ENCODE measurements at regions not wholly inside any gene's neighbourhood (a gene's known extent, or its start where the extent isn't known, plus 50 kb on each side); places are given as distances from the start of the nearest gene placed in this dataset.
"Not testable (repeated sequence)": the region's sequence is repeated elsewhere in the genome, so short reads cannot be mapped to it uniquely, and the experiment has no call there.

DNA sequence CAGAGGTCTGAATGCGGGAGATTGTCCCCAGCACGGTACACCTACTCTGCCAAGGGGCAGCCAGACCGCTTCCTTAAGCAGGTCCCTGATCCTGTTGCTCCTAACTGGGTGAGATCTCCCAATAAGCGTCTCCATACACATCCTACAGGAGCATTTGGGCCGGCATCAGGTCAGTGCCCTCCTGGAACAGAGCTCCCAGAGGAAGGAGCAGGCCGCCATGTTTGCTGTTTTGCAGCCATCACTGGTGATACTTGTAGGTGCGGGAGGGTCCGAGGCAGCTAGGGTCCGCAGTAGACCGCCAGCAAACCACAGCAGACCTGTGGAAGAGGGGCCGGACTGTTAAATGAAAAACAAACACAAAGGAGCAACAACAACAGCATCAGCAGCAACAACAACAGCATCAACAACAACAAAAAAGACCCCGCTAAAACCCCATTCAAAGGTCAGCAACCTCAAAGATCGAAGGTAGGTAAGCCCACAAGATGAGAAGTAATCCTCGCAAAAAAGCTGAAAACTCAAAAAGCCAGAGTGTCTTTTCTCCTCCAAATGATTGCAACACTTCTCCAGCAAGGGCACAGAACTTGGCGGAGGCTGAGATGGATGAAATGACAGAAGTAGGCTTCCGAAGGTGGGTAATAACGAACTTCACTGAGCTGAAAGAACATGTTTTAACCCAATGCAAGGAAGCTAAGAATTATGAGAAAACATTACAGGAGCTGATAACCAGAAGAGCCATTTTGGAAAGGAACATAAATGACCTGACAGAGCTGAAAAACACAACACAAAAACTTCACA lies 79.0 kb upstream of the CDH7 start:
- no peaks in the 10 kb centered on the region for H3K36me3 ChIP-seq (ENCODE audit: control insufficient read depth in 2 of 2, insufficient read depth in 2 of 2, low read length in 1 of 2)

DNA sequence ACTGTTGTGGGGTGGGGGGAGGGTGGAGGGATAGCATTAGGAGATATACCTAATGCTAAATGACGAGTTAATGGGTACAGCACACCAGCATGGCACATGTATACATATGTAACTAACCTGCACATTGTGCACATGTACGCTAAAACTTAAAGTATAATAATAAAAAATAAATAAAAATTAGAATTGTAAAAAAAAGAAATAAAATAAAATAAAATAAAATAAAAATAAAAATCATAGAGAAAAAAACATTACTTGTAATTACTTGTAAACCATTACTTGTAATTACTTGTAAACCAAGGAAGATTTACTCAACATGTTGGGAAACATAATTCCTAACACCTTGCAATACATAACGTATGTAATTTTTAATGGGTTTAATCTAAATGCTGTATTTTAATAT lies 80.7 kb upstream of the CDH7 start:
- not testable (repeated sequence) for H3K9me3 ChIP-seq (ENCODE audit: control insufficient read depth in 2 of 2, insufficient read depth in 1 of 2, low read length in 1 of 2); H3K4me1 ChIP-seq (ENCODE audit: control insufficient read depth in 2 of 2, insufficient read depth in 2 of 2, low read length in 2 of 2); H3K27me3 ChIP-seq (ENCODE audit: control insufficient read depth in 2 of 2, insufficient read depth in 1 of 2, low read length in 1 of 2); H3K4me3 ChIP-seq (ENCODE audit: low read length in 2 of 2); DNase-seq (ENCODE audit: low read depth in 6 of 9, low spot score in 9 of 9); H3K27ac ChIP-seq (ENCODE audit: low read depth in 1 of 2, low read length in 1 of 2); H3K36me3 ChIP-seq (ENCODE audit: control insufficient read depth in 2 of 2, insufficient read depth in 2 of 2, low read length in 1 of 2)
- 89% methylated on average over 3 of the region's 3 CpGs for WGBS

More for the DNA sequence above, 79.0 kb upstream of the CDH7 start:
- Histone ChIP-seq H3K4me3 (ENCODE audit: low read length in 2 of 2) (no peak overlapping the region), H3K27me3 (ENCODE audit: control insufficient read depth in 2 of 2, insufficient read depth in 1 of 2, low read length in 1 of 2) (no peaks in the 10 kb centered on the region), H3K4me1 (ENCODE audit: control insufficient read depth in 2 of 2, insufficient read depth in 2 of 2, low read length in 2 of 2) (no peaks in the 10 kb centered on the region), H3K27ac (ENCODE audit: low read depth in 1 of 2, low read length in 1 of 2) (no peak overlapping the region), H3K9me3 (ENCODE audit: control insufficient read depth in 2 of 2, insufficient read depth in 1 of 2, low read length in 1 of 2) (peaks cover 0 to 5% of the 10 kb centered on the region in 2 donors)
- WGBS = 92% methylated on average over 17 of the region's 17 CpGs
- no peak for DNase-seq (ENCODE audit: low read depth in 6 of 9, low spot score in 9 of 9)

DNA sequence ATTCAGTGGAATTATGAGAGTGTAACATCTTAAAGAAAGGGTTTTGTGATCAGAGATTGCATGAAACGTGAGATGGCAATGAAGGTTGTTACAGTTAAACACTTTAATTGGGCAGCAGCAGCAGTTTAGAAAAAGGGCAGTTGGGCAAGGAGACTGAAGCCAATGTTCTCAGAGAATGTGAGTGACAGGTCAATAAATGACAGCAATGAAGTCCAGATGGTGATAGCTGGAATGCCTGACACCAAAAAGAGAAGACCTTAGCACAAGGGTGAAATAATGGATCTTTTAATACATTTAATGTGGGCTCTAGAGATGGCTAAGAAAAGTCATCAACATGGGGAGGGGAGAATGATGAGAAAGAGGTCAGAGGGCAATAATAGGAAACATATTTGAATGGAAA lies 89.4 kb upstream of the CDH7 start:
- Histone ChIP-seq H3K27me3 (ENCODE audit: control insufficient read depth in 2 of 2, insufficient read depth in 1 of 2, low read length in 1 of 2) (no peaks in the 10 kb centered on the region), H3K4me1 (ENCODE audit: control insufficient read depth in 2 of 2, insufficient read depth in 2 of 2, low read length in 2 of 2) (no peaks in the 10 kb centered on the region), H3K4me3 (ENCODE audit: low read length in 2 of 2) (no peak overlapping the region), H3K27ac (ENCODE audit: low read depth in 1 of 2, low read length in 1 of 2) (no peak overlapping the region), H3K9me3 (ENCODE audit: control insufficient read depth in 2 of 2, insufficient read depth in 1 of 2, low read length in 1 of 2) (no peaks in the 10 kb centered on the region), H3K36me3 (ENCODE audit: control insufficient read depth in 2 of 2, insufficient read depth in 2 of 2, low read length in 1 of 2) (no peaks in the 10 kb centered on the region)
- WGBS = 70% methylated on average over 1 of the region's 1 CpG
- no peak for DNase-seq (ENCODE audit: low read depth in 6 of 9, low spot score in 9 of 9)

DNA sequence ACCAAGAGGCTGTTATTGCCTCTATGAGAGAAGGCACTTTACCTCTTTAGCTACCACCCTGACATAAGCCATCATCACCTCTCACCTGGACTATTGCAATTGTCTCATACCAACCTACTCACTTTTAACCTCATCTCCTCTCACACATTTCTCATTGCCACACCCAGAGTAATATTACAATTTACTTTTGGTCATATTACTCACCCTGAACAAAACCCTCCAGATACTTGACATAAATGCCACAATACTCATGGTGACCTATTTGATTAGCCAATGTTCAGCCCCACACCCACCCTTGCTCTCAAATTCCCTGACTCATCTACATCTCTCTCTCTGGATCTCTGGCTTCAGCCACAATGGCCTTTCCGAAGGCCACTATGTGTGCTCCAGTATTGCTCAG lies 90.9 kb upstream of the CDH7 start:
- Histone ChIP-seq H3K4me1 (ENCODE audit: control insufficient read depth in 2 of 2, insufficient read depth in 2 of 2, low read length in 2 of 2) (no peaks in the 10 kb centered on the region), H3K27ac (ENCODE audit: low read depth in 1 of 2, low read length in 1 of 2) (no peak overlapping the region), H3K36me3 (ENCODE audit: control insufficient read depth in 2 of 2, insufficient read depth in 2 of 2, low read length in 1 of 2) (no peaks in the 10 kb centered on the region), H3K4me3 (ENCODE audit: low read length in 2 of 2) (no peak overlapping the region), H3K9me3 (ENCODE audit: control insufficient read depth in 2 of 2, insufficient read depth in 1 of 2, low read length in 1 of 2) (no peaks in the 10 kb centered on the region), H3K27me3 (ENCODE audit: control insufficient read depth in 2 of 2, insufficient read depth in 1 of 2, low read length in 1 of 2) (no peaks in the 10 kb centered on the region)
- DNase-seq (ENCODE audit: low read depth in 6 of 9, low spot score in 9 of 9) = no peak
- 98% methylated on average over 1 of the region's 1 CpG for WGBS

DNA sequence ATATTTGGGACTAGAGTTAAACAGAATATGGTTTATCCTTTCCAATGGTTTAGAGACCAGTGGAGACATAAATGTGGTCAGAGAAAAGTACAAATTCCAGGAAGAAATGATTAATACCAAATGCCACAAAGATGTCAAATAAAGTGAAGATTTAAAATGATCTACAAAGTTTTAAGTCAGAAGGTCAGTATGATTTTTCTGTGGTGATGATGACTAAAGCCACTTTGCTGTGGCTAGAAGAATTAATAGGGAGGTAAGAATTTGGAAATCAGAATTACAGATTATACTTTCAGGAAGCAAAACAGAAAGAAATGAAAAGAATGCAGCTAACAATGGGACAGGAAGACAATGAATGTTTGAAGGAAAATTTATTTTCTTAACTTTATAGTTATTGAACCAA lies 91.5 kb upstream of the CDH7 start:
- H3K4me1 ChIP-seq (ENCODE audit: control insufficient read depth in 2 of 2, insufficient read depth in 2 of 2, low read length in 2 of 2) = no peaks in the 10 kb centered on the region
- no peak overlapping the region for H3K27ac ChIP-seq (ENCODE audit: low read depth in 1 of 2, low read length in 1 of 2)
- H3K27me3 ChIP-seq (ENCODE audit: control insufficient read depth in 2 of 2, insufficient read depth in 1 of 2, low read length in 1 of 2) = no peaks in the 10 kb centered on the region
- no peak for DNase-seq (ENCODE audit: low read depth in 6 of 9, low spot score in 9 of 9)
- H3K9me3 ChIP-seq (ENCODE audit: control insufficient read depth in 2 of 2, insufficient read depth in 1 of 2, low read length in 1 of 2) = no peaks in the 10 kb centered on the region
- no peaks in the 10 kb centered on the region for H3K36me3 ChIP-seq (ENCODE audit: control insufficient read depth in 2 of 2, insufficient read depth in 2 of 2, low read length in 1 of 2)
- no peak overlapping the region for H3K4me3 ChIP-seq (ENCODE audit: low read length in 2 of 2)

DNA sequence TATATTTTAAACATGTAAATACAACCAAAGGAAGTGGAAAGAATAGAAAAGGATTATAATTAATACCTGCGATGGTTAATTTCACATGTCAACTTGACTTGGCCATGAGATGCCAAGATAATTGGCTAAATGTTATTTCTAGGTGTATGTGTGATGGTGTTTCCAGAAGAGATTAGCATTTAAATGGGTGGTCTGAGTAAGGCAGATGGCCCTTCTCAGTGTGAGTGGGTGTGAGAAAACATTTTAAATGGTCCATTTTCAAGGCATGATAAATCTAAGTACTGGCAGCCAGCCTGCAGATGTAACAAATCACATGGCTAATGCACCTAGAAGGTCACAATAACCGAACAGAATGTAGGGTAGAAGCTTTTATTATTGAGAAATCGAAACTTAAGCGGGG lies 99.6 kb upstream of the CDH7 start:
- WGBS = 87% methylated on average over 4 of the region's 4 CpGs
- DNase-seq (ENCODE audit: low read depth in 6 of 9, low spot score in 9 of 9) = no peak
- H3K4me1 ChIP-seq (ENCODE audit: control insufficient read depth in 2 of 2, insufficient read depth in 2 of 2, low read length in 2 of 2) = no peaks in the 10 kb centered on the region
- H3K36me3 ChIP-seq (ENCODE audit: control insufficient read depth in 2 of 2, insufficient read depth in 2 of 2, low read length in 1 of 2) = no peaks in the 10 kb centered on the region
- H3K9me3 ChIP-seq (ENCODE audit: control insufficient read depth in 2 of 2, insufficient read depth in 1 of 2, low read length in 1 of 2) = peaks cover 0 to 4% of the 10 kb centered on the region in 2 donors
- no peak overlapping the region for H3K4me3 ChIP-seq (ENCODE audit: low read length in 2 of 2)
- no peaks in the 10 kb centered on the region for H3K27me3 ChIP-seq (ENCODE audit: control insufficient read depth in 2 of 2, insufficient read depth in 1 of 2, low read length in 1 of 2)
- H3K27ac ChIP-seq (ENCODE audit: low read depth in 1 of 2, low read length in 1 of 2) = no peak overlapping the region

DNA sequence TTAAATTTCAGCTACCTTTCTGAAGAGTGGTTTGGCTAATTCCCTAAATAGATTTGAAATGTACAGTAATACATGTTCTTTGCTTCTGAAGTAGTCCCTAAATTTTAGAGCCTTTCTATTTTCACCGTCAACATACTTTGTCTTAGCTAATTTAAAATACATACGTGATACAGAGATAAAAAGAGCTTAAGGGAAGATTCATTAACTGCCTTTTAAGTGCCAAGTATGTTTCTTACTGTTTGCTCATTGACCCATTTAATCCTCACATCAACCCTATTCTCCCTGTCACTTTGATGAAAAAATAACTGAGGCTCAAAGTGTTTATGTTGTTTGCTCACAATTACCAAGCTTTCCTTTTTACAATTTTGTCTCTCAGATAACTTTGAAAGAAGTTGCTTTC lies 118.6 kb upstream of the CDH7 start:
- Histone ChIP-seq H3K27ac (ENCODE audit: low read depth in 1 of 2, low read length in 1 of 2) (no peak overlapping the region), H3K27me3 (ENCODE audit: control insufficient read depth in 2 of 2, insufficient read depth in 1 of 2, low read length in 1 of 2) (no peaks in the 10 kb centered on the region), H3K36me3 (ENCODE audit: control insufficient read depth in 2 of 2, insufficient read depth in 2 of 2, low read length in 1 of 2) (no peaks in the 10 kb centered on the region), H3K9me3 (ENCODE audit: control insufficient read depth in 2 of 2, insufficient read depth in 1 of 2, low read length in 1 of 2) (no peaks in the 10 kb centered on the region), H3K4me1 (ENCODE audit: control insufficient read depth in 2 of 2, insufficient read depth in 2 of 2, low read length in 2 of 2) (no peaks in the 10 kb centered on the region), H3K4me3 (ENCODE audit: low read length in 2 of 2) (no peak overlapping the region)
- DNase-seq (ENCODE audit: low read depth in 6 of 9, low spot score in 9 of 9) = no peak
- WGBS = 91% methylated on average over 2 of the region's 2 CpGs

DNA sequence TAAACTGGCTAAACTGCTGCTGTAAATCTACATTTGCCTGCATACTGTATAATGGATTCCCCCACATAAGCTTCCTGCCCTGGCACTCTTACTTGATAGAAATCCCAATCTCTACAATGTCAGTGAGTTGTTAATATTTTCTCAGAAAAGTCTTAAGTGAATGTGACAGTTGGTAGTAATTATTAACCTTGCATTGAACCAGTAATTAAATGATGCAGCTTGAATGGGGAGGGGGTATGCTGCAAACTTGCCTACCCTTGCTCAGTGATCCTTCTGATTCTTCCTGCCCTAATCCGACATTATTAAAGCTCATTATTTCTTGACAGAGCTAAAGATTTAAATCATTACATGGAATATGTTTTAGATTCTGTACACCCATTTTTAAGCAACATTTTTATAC lies 119.0 kb upstream of the CDH7 start:
- Histone ChIP-seq H3K36me3 (ENCODE audit: control insufficient read depth in 2 of 2, insufficient read depth in 2 of 2, low read length in 1 of 2) (no peaks in the 10 kb centered on the region), H3K9me3 (ENCODE audit: control insufficient read depth in 2 of 2, insufficient read depth in 1 of 2, low read length in 1 of 2) (no peaks in the 10 kb centered on the region), H3K27ac (ENCODE audit: low read depth in 1 of 2, low read length in 1 of 2) (no peak overlapping the region), H3K4me3 (ENCODE audit: low read length in 2 of 2) (no peak overlapping the region), H3K27me3 (ENCODE audit: control insufficient read depth in 2 of 2, insufficient read depth in 1 of 2, low read length in 1 of 2) (no peaks in the 10 kb centered on the region), H3K4me1 (ENCODE audit: control insufficient read depth in 2 of 2, insufficient read depth in 2 of 2, low read length in 2 of 2) (no peaks in the 10 kb centered on the region)
- whole genome bisulfite sequencing = 95% methylated on average over 1 of the region's 1 CpG
- no peak for DNase-seq (ENCODE audit: low read depth in 6 of 9, low spot score in 9 of 9)

DNA sequence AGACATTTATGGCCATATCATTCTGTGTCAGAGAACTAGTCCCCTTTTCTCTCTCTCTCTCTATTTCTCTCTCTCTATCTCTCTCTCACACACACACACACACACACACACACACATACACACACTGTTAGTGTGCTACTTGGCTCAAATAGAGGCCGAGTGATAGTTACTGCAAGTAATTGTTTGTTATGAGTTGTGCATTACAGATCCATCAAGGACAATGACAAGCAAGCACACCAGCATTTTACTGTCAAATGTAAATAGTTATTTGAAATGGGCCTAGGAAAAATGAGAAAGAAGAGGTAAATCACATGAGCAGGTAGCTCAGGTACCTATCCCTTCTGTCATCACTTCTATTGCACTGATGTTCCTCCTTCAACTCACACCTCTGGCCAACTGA lies 122.4 kb upstream of the CDH7 start:
- no peak for DNase-seq (ENCODE audit: low read depth in 6 of 9, low spot score in 9 of 9)
- Histone ChIP-seq H3K27me3 (ENCODE audit: control insufficient read depth in 2 of 2, insufficient read depth in 1 of 2, low read length in 1 of 2) (no peaks in the 10 kb centered on the region), H3K36me3 (ENCODE audit: control insufficient read depth in 2 of 2, insufficient read depth in 2 of 2, low read length in 1 of 2) (no peaks in the 10 kb centered on the region), H3K27ac (ENCODE audit: low read depth in 1 of 2, low read length in 1 of 2) (no peak overlapping the region), H3K4me3 (ENCODE audit: low read length in 2 of 2) (no peak overlapping the region), H3K4me1 (ENCODE audit: control insufficient read depth in 2 of 2, insufficient read depth in 2 of 2, low read length in 2 of 2) (no peaks in the 10 kb centered on the region), H3K9me3 (ENCODE audit: control insufficient read depth in 2 of 2, insufficient read depth in 1 of 2, low read length in 1 of 2) (no peaks in the 10 kb centered on the region)
- WGBS = 94% methylated on average over 1 of the region's 1 CpG
